ENCODE measurements at regions not wholly inside any gene's neighbourhood (a gene's known extent, or its start where the extent isn't known, plus 50 kb on each side); places are given as distances from the start of the nearest gene placed in this dataset.
"Not testable (repeated sequence)": the region's sequence is repeated elsewhere in the genome, so short reads cannot be mapped to it uniquely, and the experiment has no call there.

- H2AFZ ChIP-seq (replicated peaks; ENCODE audit: low read length, poor library complexity): no peak overlapping the region
- H2BK5ac ChIP-seq (ENCODE audit: low read depth, low read length, poor library complexity, severe bottlenecking): no peak overlapping the region
- H3K9ac ChIP-seq (ENCODE audit: low read depth, low read length): no peak overlapping the region
- H3K4me3 ChIP-seq (ENCODE audit: insufficient read depth, low read depth, low read length): no peak overlapping the region
- ATAC-seq (ENCODE audit: low read depth): peak; percentile 93
- peak overlapping the region; percentile 50 for H2BK20ac ChIP-seq (ENCODE audit: low read depth, low read length)
- H4K5ac ChIP-seq (ENCODE audit: low read depth, low read length): no peak overlapping the region
- intact Hi-C loops (cut with micrococcal nuclease) (loop anchor here (5.0 kb wide), 1 partner anchor 1610 kb away; no protein-coding TSS in a partner anchor), dilution Hi-C loops (cut with HindIII; ENCODE audit: low sequenced_read_pairs, unreplicated experiment) (no loop called here), in situ Hi-C loops (cut with MboI; ENCODE audit: low sequenced_read_pairs) (no loop called here)
- no peaks in the 10 kb centered on the region for H3K36me3 ChIP-seq (ENCODE audit: control insufficient read depth, insufficient read depth, low read length)
- WGBS, 2 experiments (ENCODE audit: extremely low coverage in 2 of 2, insufficient read length in 1 of 2): 0% methylated on average over 2 of the region's 10 CpGs; no CpG with 5 or more reads in 1 of the 2 experiments
- no peak overlapping the region for H4K91ac ChIP-seq (ENCODE audit: insufficient read depth, low read depth, low read length)
- no peak overlapping the region for H2BK15ac ChIP-seq (ENCODE audit: low read depth, low read length)
- no TSS peak for BruUV-seq (replicated peaks)
- peak overlapping the region; percentile 36; the same call in 1 of the 2 replicates for H3K18ac ChIP-seq (ENCODE audit: low read depth, low read length)
- peak overlapping the region; percentile 9 to 22; a peak in 3 of 4 replicates for H4K8ac ChIP-seq (ENCODE audit: low read depth in 2 of 2, low read length in 2 of 2)
- no peaks in the 10 kb centered on the region for H4K20me1 ChIP-seq (ENCODE audit: insufficient read depth, low read length)
- H3K9me1 ChIP-seq (ENCODE audit: insufficient read depth, low read length): 0 out of 2 replicates have a peak, but pooled peaks cover 2% of the 10 kb centered on the region
- H3K79me1 ChIP-seq (ENCODE audit: low read depth in 1 of 2, low read length in 2 of 2): no peaks in the 10 kb centered on the region
- H2AK5ac ChIP-seq (ENCODE audit: low read depth, low read length): peak overlapping the region; percentile 24; the same call in 1 of the 2 replicates
- no peaks in the 10 kb centered on the region for H3K27me3 ChIP-seq (ENCODE audit: control insufficient read depth, insufficient read depth, low read length)
- peak; percentile 99 for TF ChIP-seq FOS (IDR thresholded peaks at IDR 0.05; ENCODE audit: low read depth, low read length)
- TF ChIP-seq MAFK (IDR thresholded peaks at IDR 0.05; ENCODE audit: low read depth, low read length): 0 out of 2 replicates have a peak, but pooled peaks have one; percentile 33
- peak; percentile 35; the same call in 1 of the 2 replicates for TF ChIP-seq CEBPB (IDR thresholded peaks at IDR 0.05; ENCODE audit: low read depth, low read length)
- TF ChIP-seq POLR2A (IDR thresholded peaks at IDR 0.05; ENCODE audit: low read depth, low read length): no peak
- TF ChIP-seq RFX5 (IDR thresholded peaks at IDR 0.05; ENCODE audit: low read depth, low read length): no peak
- 0 out of 2 replicates have a peak, but pooled peaks have one; percentile 27 for TF ChIP-seq NFE2L2 (IDR thresholded peaks at IDR 0.05; ENCODE audit: low read depth, low read length)
- no peak for TF ChIP-seq RCOR1 (IDR thresholded peaks at IDR 0.05; ENCODE audit: insufficient replicate concordance, low read length)
- peak; percentile 57; the same call in 1 of the 2 replicates for TF ChIP-seq BHLHE40 (IDR thresholded peaks at IDR 0.05; ENCODE audit: low read depth, low read length)
- H3K27ac ChIP-seq (ENCODE audit: insufficient read depth, low read length): no peak overlapping the region
- 0 out of 2 replicates have a peak overlapping the region, but pooled peaks have one; percentile 13 for H2BK120ac ChIP-seq (ENCODE audit: low read depth, low read length)
- POLR2A ChIA-PET (ENCODE audit: unreplicated experiment): no interaction called here
- no peak overlapping the region for H3K56ac ChIP-seq (ENCODE audit: extremely low read depth, insufficient read depth, low read length)
- CTCF ChIA-PET: interaction anchor here (0.7 to 1.3 kb wide), 3 partner anchors 9 to 918 kb away, joined by 3 to 5 read pairs (median 3); no protein-coding TSS in a partner anchor
- H3K4ac ChIP-seq (ENCODE audit: low read depth, low read length): no peak overlapping the region
- H3K4me1 ChIP-seq (ENCODE audit: control insufficient read depth, insufficient read depth, low read length): no peaks in the 10 kb centered on the region
- no peaks in the 10 kb centered on the region for H3K9me3 ChIP-seq (ENCODE audit: control insufficient read depth, insufficient read depth, low read length)
- no peak overlapping the region for H3K23ac ChIP-seq (ENCODE audit: low read depth, low read length)
- no peak overlapping the region for H2AK9ac ChIP-seq (replicated peaks; ENCODE audit: low read depth, low read length, poor library complexity)
- peak; percentile 99 for DNase-seq
- H3K4me2 ChIP-seq (ENCODE audit: low read depth, low read length): peak overlapping the region; percentile 58; the same call in 1 of the 2 replicates
- H3K14ac ChIP-seq (replicated peaks; ENCODE audit: low read depth, low read length): peak overlapping the region; percentile 30; the same call in 1 of the 2 replicates
Measured at GRCh38 chr6:9126878-9127560, 691.7 kb upstream of the SLC35B3 start.

GRCh38 chr6:9126034-9126433, 690.7 kb upstream of the SLC35B3 start:
- peak overlapping the region; percentile 7; the same call in 1 of the 2 replicates for H3K18ac ChIP-seq (ENCODE audit: low read depth, low read length)
- H3K23ac ChIP-seq (ENCODE audit: low read depth, low read length); H3K4me2 ChIP-seq (ENCODE audit: low read depth, low read length); H3K4me3 ChIP-seq (ENCODE audit: insufficient read depth, low read depth, low read length); H3K4ac ChIP-seq (ENCODE audit: low read depth, low read length); H3K9me1 ChIP-seq (ENCODE audit: insufficient read depth, low read length); H3K27me3 ChIP-seq (ENCODE audit: control insufficient read depth, insufficient read depth, low read length); H4K91ac ChIP-seq (ENCODE audit: insufficient read depth, low read depth, low read length); H2AFZ ChIP-seq (replicated peaks; ENCODE audit: low read length, poor library complexity); H4K5ac ChIP-seq (ENCODE audit: low read depth, low read length); H3K14ac ChIP-seq (replicated peaks; ENCODE audit: low read depth, low read length); H4K20me1 ChIP-seq (ENCODE audit: insufficient read depth, low read length); ATAC-seq (ENCODE audit: low read depth); H3K79me1 ChIP-seq (ENCODE audit: low read depth in 1 of 2, low read length in 2 of 2); H2BK5ac ChIP-seq (ENCODE audit: low read depth, low read length, poor library complexity, severe bottlenecking); H3K56ac ChIP-seq (ENCODE audit: extremely low read depth, insufficient read depth, low read length); H3K36me3 ChIP-seq (ENCODE audit: control insufficient read depth, insufficient read depth, low read length); DNase-seq; H2AK5ac ChIP-seq (ENCODE audit: low read depth, low read length); H3K4me1 ChIP-seq (ENCODE audit: control insufficient read depth, insufficient read depth, low read length); BruUV-seq (replicated peaks); in situ Hi-C loops (cut with MboI; ENCODE audit: low sequenced_read_pairs); H3K27ac ChIP-seq (ENCODE audit: insufficient read depth, low read length); H4K8ac ChIP-seq (ENCODE audit: low read depth in 2 of 2, low read length in 2 of 2); H3K9ac ChIP-seq (ENCODE audit: low read depth, low read length); H3K9me3 ChIP-seq (ENCODE audit: control insufficient read depth, insufficient read depth, low read length); H2BK120ac ChIP-seq (ENCODE audit: low read depth, low read length); H2AK9ac ChIP-seq (replicated peaks; ENCODE audit: low read depth, low read length, poor library complexity); POLR2A ChIA-PET (ENCODE audit: unreplicated experiment); H2BK20ac ChIP-seq (ENCODE audit: low read depth, low read length); dilution Hi-C loops (cut with HindIII; ENCODE audit: low sequenced_read_pairs, unreplicated experiment): not testable (repeated sequence)
- CTCF ChIA-PET: interaction anchor here (1.0 kb wide), 1 partner anchor 8 kb away, joined by 3 read pairs; no protein-coding TSS in a partner anchor
- no CpG with 5 or more reads among the region's 10 CpGs for WGBS, 2 experiments (ENCODE audit: extremely low coverage in 2 of 2, insufficient read length in 1 of 2)
- 0 out of 3 replicates have a peak overlapping the region, but pooled peaks have one; percentile 7 for H2BK15ac ChIP-seq (ENCODE audit: low read depth, low read length)
- intact Hi-C loops (cut with micrococcal nuclease): loop anchor here (5.0 kb wide), 1 partner anchor 1611 kb away; no protein-coding TSS in a partner anchor
